Endothelial cell of umbilical vein (primary cell): ENCODE measurements at regions not wholly inside any gene's neighbourhood (a gene's known extent, or its start where the extent isn't known, plus 50 kb on each side); places are given as distances from the start of the nearest gene placed in this dataset.

ENCODE experiments used
- CTCF ChIP-seq, 2 donors: IDR thresholded peaks; 1 replicate in 1 of 2; 2 replicates in 1 of 2; pipeline ENCODE4 v1.5.1; 2011; ENCODE audit warnings: low read length in 2 of 2, mild to moderate bottlenecking in 2 of 2, moderate library complexity in 2 of 2, control low read depth in 1 of 2, inconsistent platforms in 1 of 2, low read depth in 1 of 2; ENCODE audit not compliant: insufficient read depth in 1 of 2; ENCODE audit errors: extremely low read depth in 1 of 2
- EZH2 ChIP-seq: IDR thresholded peaks from 2 replicates; pipeline ENCODE4 v1.6.1; 2012; ENCODE audit warnings: borderline replicate concordance, low read depth, mild to moderate bottlenecking, moderate library complexity, low read length, inconsistent platforms; ENCODE audit not compliant: severe bottlenecking
- FOS ChIP-seq: IDR thresholded peaks from 2 replicates; pipeline ENCODE4 v1.6.1; 2011; ENCODE audit warnings: mild to moderate bottlenecking, low read length, moderate library complexity, borderline replicate concordance; ENCODE audit not compliant: insufficient read depth
- POLR2A ChIP-seq: IDR thresholded peaks from 2 replicates; pipeline ENCODE4 v1.6.1; 2012; ENCODE audit warnings: low read depth, mild to moderate bottlenecking, control low read depth, low read length
- POLR2AphosphoS5 ChIP-seq: IDR thresholded peaks from 2 replicates; pipeline ENCODE4 v1.6.1; 2012; ENCODE audit warnings: low read depth, mild to moderate bottlenecking, control low read depth, low read length, moderate library complexity; ENCODE audit not compliant: insufficient read depth

DNA sequence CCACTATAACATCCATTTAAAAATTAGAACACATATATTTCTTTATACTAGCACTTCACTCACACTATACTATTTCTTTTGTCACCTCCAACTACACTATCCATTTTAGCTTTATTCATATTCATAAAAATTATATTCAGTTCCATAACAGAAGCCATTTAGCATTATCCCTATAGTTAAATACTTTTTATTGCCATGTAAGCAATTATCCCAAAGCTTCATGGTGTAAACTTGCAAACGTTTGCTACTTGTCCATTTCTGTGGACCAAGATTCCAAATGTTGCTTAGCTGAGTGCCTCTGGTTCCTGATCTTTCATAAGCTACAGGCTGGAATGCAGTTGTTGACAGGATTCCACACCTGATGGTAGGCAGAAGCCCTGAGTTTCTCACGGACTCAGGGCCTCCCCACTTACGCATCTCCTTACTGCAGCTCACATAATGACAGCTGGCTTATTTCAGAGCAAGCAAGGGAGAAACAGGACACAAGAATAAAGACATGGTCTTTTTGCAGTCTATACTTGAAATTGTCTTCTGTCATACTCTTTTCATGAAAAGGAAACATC lies 1584.8 kb downstream of the SLITRK5 start:
- TF ChIP-seq POLR2AphosphoS5, result no peak
- TF ChIP-seq CTCF (IDR thresholded peaks at IDR 0.05; ENCODE audit: extremely low read depth in 1 of 2, insufficient read depth in 1 of 2, low read depth in 1 of 2, low read length in 2 of 2), result no peak
- TF ChIP-seq EZH2, result no peak
- TF ChIP-seq POLR2A, result no peak
- TF ChIP-seq FOS, result no peak
